HG02588 (cell line): ENCODE measurements at regions not wholly inside any gene's neighbourhood (a gene's known extent, or its start where the extent isn't known, plus 50 kb on each side); places are given as distances from the start of the nearest gene placed in this dataset.
"Not testable (repeated sequence)": the region's sequence is repeated elsewhere in the genome, so short reads cannot be mapped to it uniquely, and the experiment has no call there.

ENCODE experiments used
- ATAC-seq: cut with Tn5 transposase; IDR thresholded peaks from one replicate; pipeline ENCODE4 v1.9.1; 2021; ENCODE audit warnings: mild to moderate bottlenecking, moderate library complexity; ENCODE audit not compliant: unreplicated experiment

DNA sequence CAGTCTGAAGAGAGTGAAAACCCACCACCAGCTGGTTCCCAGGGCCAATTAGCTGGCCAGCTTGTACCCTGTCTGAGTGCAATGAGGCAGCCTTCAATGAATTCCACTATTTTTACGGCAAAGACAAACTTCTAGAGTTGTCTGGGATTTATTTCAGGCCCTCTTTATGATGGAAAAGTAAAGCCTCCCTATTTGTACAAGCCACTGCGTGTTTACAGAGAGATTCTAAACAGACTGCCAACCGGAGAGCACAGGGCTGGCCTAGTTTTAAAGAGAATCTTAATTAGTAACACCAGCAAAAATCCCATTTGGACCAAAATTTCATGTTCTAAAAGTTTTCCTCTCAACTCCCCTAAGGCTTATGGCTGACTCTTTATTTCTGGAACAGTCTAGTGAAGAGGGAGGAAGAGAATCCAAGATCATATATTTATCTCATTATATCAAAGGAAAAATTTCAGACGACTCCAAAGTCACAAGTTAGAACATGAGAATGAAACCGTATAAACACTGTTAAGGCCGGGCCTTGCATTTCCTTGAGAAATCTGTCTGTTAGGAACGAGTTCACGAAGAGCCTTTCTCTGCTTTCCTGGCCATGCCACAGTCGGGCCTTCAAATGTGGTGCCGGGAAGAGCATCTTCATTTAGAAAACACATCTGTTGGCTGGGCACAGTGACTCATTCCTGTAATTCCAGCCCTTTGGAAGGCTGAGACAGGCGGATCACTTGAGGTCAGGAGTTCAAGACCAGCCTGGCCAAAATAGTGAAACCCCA lies 724.6 kb upstream of the NRP1 start:
- no peak for ATAC-seq

DNA sequence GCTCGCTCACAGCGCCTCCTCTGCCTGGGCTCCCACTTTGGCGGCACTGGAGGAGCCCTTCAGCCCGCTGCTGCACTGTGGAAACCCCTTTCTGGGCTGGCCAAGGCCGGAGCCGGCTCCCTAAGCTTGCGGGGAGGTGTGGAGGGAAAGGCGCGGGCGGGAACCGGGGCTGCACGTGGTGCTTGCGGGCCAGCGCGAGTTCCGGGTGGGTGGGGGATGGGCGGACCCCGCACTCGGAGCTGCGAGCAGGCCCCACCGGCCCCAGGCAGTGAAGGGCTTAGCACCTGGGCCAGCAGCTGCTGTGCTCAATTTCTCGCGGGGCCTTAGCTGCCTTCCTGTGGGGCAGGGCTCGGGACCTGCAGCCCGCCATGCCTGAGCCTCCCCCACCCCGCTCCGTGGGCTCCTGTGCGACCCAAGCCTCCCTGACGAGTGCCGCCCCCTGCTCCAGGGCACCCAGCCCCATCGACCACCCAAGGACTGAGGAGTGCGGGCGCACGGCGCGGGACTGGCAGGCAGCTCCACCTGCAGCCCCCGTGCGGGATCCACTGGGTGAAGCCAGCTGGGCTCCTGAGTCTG lies 721.0 kb upstream of the NRP1 start:
- not testable (repeated sequence) for ATAC-seq

DNA sequence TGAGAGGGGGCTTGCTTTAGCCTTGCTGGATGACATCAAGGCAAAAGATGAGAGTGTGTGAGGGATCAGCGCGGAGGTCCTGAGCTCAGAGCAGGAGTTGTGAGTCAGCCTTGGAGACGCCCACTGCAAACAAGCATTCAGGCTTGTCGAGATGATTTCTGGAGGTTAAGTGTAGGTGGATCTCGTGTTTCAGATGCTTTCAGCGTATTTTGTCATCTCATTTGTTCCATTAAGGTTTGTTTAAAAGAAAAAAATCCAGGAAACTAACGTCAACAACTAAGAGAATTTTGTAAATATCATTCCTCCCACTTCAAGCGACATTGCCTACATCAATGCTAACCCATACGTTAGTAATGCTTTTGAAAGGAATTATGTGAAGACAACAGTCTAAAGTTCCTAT lies 715.4 kb upstream of the NRP1 start:
- ATAC-seq: no peak

DNA sequence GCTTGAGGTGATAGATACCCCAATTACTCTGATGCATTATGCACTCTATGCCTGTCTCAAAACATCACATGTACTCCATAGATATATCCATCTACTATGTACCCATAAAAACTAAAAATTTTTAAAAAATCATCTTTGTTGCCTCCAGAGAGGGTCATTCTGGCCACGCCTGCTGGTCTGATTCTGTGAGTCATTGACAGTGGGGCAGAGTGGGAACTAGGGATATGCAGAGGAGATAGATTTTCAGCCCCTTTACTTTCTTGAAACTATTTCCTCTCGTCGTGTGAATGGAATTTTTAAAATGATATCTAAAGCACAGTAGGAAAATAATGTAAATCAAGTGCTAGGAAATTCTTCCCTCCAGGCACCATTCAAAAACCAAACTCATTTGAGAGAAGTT lies 715.0 kb upstream of the NRP1 start:
- no peak for ATAC-seq

DNA sequence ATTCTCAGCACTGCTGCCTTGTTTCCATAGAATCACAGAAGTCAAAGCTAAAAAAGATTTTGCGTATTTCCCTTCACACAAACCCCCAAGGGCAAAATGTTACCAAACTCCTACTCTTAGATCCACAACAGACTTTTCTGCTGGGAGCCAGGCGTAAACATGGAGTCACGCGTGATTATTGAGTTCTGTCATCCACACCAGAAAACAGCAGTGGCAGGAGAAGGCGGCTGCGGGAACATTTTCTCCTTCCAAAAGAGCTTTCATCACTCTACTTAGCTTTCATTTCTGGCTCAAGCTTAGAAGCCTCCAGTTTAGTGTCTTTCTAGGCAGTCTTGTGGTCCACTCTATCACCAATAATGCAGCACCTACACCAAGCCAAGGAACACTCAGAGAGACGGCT lies 712.9 kb upstream of the NRP1 start:
- no peak for ATAC-seq

DNA sequence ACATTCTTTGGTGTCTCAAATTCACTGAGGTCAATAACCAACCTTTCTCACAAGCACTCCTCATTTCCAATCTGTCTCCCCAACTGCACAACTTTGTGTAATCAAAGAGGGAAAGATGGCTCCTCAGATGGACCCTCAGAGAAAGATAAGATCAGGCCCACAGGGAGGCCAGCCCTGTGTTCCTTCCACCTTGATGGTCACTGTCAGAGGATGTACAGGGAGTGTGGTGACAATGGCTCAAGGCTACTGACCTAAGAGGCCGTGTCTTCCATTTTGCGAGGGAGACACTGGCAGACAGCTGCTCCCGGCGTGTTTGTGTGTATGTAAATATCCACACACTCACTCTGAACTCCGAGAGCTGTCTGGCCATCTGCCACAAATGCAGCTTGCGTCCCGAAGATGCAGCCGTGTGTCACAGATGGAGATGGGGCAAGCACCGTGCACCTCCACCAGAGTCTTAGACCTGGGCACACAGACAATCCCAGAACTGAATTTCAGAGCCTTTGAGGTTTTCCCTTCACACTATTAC lies 712.1 kb upstream of the NRP1 start:
- ATAC-seq: no peak

DNA sequence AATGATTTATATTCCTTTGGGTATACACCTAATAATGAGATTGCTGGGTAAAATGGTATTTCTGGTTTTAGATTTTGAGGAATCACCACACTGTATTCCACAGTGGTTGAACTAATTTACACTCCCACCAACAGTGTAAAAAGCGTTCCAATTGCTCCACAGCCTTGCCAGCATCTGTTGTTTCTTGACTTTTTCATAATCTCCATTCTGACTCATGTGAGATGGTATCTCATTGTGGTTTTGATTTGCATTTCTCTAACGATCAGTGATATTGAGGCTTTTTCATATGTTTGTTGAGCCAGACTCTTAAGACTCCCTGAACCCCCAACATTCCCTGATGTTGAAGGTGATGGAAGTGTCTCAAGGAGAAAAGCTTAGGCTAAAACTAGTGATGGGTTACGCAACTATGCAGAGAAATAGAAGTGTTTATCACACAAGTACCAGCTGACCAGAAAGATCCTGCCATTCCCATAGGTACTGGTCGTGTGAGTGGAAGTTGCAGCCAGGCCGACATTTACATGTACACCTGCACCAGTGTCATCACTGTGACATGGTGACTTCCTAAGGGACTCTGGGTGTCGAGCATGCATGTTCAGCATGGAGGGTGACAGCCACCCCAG lies 711.2 kb upstream of the NRP1 start:
- ATAC-seq: no peak

DNA sequence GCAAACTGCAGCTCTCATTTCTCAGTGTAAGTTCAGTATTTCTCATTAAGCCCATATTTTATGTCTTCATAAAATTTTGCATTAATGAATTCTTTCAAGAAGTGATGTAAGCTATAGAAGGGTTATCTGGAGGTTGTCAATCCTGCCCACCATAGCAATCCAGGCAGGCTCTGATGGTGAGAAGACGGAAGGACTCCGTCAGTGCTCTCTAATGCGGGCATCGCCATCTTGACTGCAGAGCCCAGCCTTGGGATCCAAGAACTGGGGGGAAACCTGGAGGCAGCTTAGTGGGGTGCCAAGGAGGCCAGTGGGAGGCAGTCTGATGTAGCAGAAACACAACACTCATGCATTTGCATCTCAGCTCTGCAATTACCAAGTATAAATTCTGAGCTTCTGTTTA lies 707.4 kb upstream of the NRP1 start:
- no peak for ATAC-seq

DNA sequence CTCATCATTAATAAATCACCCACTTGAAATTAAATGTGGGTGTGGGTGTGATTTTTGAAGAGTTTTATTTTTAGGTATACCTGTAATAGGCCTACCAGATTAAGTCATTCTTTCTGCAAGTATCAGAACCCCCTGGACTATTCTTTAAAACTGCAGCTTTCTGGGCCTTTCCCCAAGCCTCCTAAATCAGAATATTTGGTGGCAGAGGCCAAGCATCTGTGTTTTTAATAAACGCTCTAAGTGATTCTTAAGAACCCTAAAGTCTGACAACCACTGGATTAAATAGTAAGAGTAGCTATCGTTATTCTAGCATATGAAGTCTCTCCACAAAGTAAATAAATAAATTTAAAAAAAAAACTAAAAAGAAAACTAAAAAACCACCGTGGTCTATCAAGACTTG lies 703.0 kb upstream of the NRP1 start:
- no peak for ATAC-seq

DNA sequence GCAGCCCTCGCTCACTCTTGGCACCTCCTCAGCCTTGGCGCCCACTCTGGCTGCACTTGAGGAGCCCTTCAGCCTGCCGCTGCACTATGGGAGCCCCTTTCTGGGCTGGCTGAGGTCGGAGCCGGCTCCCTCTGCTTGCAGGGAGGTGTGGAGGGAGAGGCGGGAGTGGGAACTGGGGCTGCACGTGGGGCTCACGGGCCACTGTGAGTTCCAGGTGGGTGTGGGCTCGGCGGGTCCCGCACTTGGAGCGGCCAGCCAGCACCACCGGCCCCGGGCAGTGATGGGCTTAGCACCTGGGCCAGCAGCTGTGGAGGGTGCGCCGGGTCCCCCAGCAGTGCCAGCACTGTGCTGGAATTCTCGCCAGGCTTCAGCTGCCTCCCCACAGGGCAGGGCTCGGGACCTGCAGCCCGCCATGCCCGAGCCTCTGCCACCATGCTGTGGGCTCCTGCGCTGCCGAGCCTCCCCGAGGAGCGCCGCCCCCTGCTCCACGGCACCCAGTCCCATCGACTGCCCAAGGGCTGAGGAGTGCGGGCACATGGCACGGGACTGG lies 700.8 kb upstream of the NRP1 start:
- not testable (repeated sequence) for ATAC-seq

DNA sequence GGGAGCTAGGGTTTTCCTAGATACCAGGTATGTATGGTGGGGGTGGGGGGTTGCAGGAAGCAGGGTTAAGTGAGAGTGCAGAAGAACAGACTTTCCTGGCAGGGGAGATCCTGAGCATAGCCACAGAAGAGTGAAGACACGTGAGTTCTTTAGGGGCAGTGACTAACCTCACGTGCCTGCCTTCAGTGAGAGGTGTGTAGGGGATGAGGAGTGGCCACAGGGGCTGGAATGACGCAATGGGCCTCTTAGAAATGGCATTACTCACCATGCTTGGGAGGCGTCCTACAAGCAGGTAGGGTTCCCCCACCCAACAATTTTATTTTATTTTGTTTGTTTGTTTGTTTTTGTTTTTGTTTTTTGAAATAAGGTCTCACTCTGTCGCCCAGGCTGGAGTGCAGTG lies 698.6 kb upstream of the NRP1 start:
- ATAC-seq: no peak

DNA sequence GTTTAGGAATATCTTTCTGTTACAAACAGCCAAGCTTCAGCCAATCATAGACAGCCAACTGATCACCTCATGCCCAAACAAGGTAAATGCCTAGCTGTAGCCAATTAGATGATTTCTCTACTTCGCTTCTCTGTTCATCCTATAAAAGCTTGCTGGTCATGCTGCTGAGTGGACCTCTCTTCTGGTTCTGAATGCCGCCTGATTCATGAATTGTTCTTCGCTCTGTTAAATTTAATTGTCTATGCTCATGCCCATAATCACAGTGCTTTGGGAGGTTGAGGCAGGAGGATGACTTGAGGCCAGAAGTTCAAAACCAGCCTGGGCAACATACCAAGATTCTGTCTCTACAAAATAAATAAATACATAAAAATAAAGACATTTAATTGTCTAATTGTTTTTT lies 698.1 kb upstream of the NRP1 start:
- no peak for ATAC-seq

DNA sequence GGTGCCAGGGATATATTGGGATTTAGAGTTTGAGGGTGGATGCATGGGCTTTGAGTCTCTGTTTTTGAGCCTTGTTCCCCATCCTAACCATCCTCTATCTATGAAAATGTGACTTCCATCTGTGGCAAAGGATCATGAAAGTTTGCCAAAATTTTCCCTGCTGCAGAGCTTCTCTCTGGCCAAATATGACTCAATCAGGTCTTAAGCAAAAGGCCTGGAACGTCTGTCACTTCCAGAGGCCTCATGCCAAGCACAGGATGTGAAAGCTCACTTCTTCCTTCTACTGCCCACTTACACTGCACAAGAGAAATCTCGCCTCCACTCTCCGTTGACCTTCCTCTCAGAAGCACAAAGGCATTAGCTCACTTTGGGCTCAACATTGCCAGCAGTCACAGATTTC lies 696.9 kb upstream of the NRP1 start:
- ATAC-seq: no peak

DNA sequence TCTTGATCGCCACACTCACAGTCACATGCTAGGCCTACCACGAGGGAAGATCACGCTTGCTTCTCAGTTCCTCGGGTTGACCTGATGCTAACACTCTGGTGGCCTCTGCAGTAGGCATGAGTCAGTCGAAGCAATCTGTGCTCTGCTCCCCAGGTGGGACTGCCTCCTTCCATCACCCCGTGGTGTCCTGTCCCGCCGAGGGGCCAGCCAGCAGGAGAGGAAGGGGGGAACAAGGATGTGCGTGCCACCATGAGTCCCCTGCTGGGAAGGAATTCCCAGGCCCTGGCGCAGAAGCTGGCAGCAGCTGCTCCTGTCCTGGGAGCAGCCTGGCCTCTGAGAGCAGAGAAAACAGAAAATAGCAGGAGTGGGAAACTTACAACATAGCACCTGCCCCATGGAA lies 695.0 kb upstream of the NRP1 start:
- no peak for ATAC-seq

DNA sequence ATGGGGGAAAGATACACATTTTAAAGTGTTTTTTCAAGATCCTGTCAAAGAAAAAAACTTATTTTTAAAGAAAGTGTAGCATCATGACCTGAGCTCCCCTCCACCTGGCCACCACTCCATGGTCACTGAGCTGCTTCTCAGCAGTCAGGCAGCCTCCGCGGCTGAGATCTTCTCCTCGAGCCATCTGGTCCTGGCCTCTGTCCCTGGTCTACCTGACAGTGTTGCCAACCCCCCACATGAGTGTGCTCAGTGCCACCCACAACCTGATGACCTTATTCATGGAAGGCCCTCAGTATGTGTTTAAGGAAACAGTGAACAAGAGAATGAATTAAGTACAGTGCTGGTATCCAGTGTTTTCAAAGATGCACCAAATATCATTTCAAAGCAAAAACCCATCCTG lies 694.5 kb upstream of the NRP1 start:
- no peak for ATAC-seq

DNA sequence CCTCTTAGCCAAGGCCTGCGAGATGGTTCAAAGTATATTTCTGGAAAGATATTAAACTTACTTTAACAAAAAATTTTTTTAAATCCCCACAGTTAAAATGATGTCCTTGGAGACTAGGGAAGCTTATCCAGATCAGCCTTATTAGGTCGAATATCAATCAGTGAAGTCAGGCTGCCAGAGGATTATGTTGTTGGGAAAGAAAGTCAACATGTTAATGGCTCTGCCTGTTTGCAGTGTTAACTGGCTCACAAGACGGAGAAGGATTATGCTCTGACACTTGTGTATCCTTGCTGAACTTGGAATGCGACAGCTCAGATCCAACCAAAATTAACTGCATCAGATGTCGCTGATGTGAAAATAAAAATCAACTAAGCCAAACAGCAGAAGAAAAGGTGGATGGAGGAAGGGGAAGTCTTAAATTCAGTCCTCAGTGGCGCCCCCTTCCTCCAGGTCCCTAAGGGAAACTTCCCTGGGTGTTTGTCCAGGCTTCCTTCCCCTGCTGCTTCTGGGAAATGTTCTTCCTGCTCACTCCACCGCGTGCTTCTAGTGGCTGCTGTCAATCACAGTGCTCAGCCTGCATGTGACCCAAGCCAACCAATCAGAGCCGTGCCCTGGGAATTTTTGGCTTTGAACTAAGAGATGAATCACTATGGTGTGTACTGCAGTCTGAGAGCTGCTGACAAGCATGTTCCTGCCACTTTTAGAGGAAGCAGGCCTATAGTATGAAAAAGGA lies 690.4 kb upstream of the NRP1 start:
- ATAC-seq: no peak

DNA sequence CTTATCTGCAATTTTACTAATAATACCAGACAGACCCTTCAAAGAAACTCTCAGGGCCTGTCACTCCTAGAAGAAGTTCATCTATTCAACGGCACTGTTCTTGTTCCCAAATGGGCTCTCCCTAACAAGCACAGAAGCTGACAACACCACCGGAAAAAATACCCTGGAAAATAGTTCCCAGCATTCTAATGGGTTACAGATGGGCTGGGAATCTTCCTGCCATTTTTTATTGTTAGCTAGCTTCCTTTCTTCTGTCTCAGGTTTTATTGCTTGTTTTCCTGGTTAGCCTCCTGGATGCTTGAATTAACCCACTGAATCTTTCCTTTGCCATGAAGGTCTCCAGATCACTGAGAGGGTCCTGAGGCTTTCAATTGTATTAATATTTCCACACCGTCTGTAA lies 689.8 kb upstream of the NRP1 start:
- no peak for ATAC-seq

DNA sequence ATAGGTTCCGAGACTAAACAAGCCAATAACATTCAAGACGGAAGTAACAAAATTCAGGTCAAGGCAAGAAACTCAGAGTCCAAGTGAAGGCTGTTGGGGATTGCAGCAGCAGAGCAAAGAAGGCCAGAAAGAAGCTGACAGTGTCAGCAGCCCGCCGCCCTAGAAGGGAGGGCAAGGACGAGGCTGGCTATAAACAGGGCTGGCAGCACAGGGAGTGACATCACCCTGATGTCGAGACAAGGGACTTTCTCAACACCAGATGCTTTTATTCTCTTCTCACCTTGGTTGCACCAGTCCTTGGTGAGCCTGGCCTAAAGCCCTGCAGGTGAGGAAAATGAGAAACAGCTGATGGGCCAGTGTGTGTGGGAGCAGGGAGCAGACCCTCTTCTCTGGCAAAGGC lies 687.7 kb upstream of the NRP1 start:
- ATAC-seq: no peak

DNA sequence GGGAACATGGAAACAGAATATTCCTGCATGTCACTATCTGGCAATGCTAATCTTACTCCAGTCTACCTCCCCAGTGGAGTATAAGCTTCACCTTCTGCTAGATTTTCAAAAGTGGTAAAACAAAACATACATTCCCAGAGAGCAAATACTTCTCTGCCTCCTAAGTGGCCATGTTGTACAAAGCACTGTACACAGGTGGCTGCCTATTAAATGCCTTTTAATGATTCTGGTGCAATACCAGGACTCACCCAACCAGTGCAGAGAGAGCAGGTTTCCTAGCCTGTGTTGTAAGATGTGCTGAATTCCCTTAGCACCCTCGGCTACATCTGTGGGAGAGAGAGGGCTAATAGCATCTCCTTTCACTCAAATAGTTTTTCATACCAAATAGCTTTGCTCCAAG lies 684.3 kb upstream of the NRP1 start:
- no peak for ATAC-seq

DNA sequence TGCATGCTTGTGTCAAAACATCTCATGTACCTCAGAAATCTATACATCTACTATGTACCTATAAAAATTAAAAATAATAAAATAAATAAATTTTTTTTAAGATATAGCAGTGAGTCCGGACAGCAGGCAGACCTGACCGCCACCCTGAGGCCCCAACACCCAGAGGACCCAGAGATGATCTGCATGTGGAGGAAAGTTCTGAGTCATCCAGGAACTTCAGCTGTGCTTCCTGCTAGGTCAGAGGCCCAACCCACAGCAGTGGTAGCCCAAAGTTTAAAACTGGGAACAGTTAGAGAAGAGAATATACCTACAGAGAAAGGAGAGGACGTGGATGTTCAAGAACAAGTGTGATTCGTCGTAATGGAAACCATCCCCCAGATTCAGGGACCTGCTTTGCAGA lies 683.7 kb upstream of the NRP1 start:
- ATAC-seq: no peak

DNA sequence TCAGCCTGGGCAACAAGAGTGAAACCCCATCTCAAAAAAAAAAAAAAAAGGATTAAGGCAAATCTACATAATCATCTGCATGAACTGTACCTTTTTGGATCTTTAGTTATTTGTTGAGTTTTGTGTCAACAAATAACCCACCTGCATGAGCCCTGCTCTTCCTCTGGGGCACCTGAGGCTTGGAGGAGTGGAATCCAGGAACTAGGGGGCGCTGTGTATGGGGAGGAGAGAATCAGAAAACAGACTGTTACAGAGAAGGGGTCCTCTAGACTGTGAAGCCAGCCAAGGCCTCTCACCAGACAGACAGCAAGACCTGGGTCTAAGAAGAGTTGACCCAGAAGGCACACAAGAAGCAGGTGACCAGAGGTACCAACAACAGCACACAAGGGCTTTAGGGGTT lies 682.8 kb upstream of the NRP1 start:
- no peak for ATAC-seq
